HepG2 (cell line): ENCODE measurements at regions not wholly inside any gene's neighbourhood (a gene's known extent, or its start where the extent isn't known, plus 50 kb on each side); places are given as distances from the start of the nearest gene placed in this dataset.

Source experiments
- ATAC-seq: fragments of 200-7000 bp; cut with Tn5 transposase; 3 replicates; pipeline ENCODE4 v1.9.1; 2020; ENCODE audit warnings: mild to moderate bottlenecking, moderate library complexity
- BruUV-seq: library from RNA; stranded (reverse); fragments of 400-500 nt; replicated peaks from 2 replicates; lab custom pipeline; 2021; lab: Mats Ljungman, UMichigan
- CTCF ChIA-PET: fragments of 300-600 bp; formaldehyde crosslinking; extraction: SDS; loops from one replicate; lab custom pipeline; 2021; ENCODE audit warnings: low total read pairs, inconsistent platforms, low intra/inter-chr PET ratio; lab: Yijun Ruan, JAX
- POLR2A ChIA-PET: fragments of 350-600 bp; sonication (Branson Sonifier 250); formaldehyde crosslinking; loops from one replicate; lab custom pipeline; 2020; ENCODE audit warnings: antibody characterized with exemption, inconsistent platforms; lab: Yijun Ruan, JAX
- DNase-seq: peaks from one replicate; pipeline ENCODE4 v3.0.0-alpha.2; 2015; ENCODE audit warnings: low spot score
- FAIRE-seq: peaks from 3 replicates; lab custom pipeline; 2011; peaks lifted over from hg19 to GRCh38; lab: Jason Lieb, UNC
- H2AFZ ChIP-seq: one replicate; pipeline ENCODE4 v1.6.1; 2011; ENCODE audit warnings: low read length, inconsistent platforms
- H3K27ac ChIP-seq: fragments of 300-600 bp; 3 replicates; pipeline ENCODE4 v1.8.0; 2011; ENCODE audit warnings: mixed run types, mild to moderate bottlenecking, mixed read lengths, low read length, inconsistent platforms; ENCODE audit not compliant: insufficient read depth; ENCODE audit errors: extremely low read length
- H3K27me3 ChIP-seq, 2 experiments: fragments of 200-600 bp in 1 of 2; 2 replicates in 1 of 2; 3 replicates in 1 of 2; pipeline versions ENCODE4 v1.6.0 to v1.8.0; 2011; ENCODE audit warnings: low read length in 2 of 2, mild to moderate bottlenecking in 2 of 2, moderate library complexity in 2 of 2, inconsistent platforms in 1 of 2; ENCODE audit not compliant: insufficient read depth in 2 of 2, control insufficient read depth in 1 of 2
- H3K36me3 ChIP-seq, 2 experiments: fragments of 200-600 bp in 1 of 2; replicated peaks in 1 of 2; 2 replicates in 1 of 2; 3 replicates in 1 of 2; pipeline versions ENCODE4 v1.5.1 to v1.8.0; 2011; ENCODE audit warnings: low read length in 2 of 2, inconsistent platforms in 1 of 2; ENCODE audit not compliant: insufficient read depth in 2 of 2, control insufficient read depth in 1 of 2
- H3K4me1 ChIP-seq: 2 replicates; pipeline ENCODE4 v1.5.1; 2012; ENCODE audit warnings: low read length, inconsistent platforms; ENCODE audit not compliant: insufficient read depth
- H3K4me2 ChIP-seq: 2 replicates; pipeline ENCODE4 v1.6.0; 2011; ENCODE audit warnings: low read depth, low read length, inconsistent platforms
- H3K4me3 ChIP-seq, 3 experiments: fragments of 200-600 bp in 1 of 3; sonication (generic), shearing (Covaris generic) in 1 of 3; replicated peaks in 1 of 3; 2 replicates each; pipeline ENCODE4 v1.5.1; 2011 to 2016; ENCODE audit warnings: low read length in 3 of 3, inconsistent platforms in 2 of 3, low read depth in 2 of 3, mild to moderate bottlenecking in 2 of 3, control low read depth in 1 of 3, mixed read lengths in 1 of 3; ENCODE audit not compliant: insufficient read depth in 1 of 3
- H3K79me2 ChIP-seq: one replicate; pipeline ENCODE4 v1.6.1; 2011; ENCODE audit warnings: low read length, inconsistent platforms; ENCODE audit not compliant: insufficient read depth
- H3K9ac ChIP-seq: 2 replicates; pipeline ENCODE4 v1.6.0; 2011; ENCODE audit warnings: mild to moderate bottlenecking, low read depth, low read length, inconsistent platforms; ENCODE audit not compliant: insufficient read depth
- H3K9me3 ChIP-seq: 2 replicates; pipeline ENCODE4 v1.5.1; 2012; ENCODE audit warnings: mild to moderate bottlenecking, low read length
- H4K20me1 ChIP-seq: 2 replicates; pipeline ENCODE4 v1.6.0; 2011; ENCODE audit warnings: inconsistent platforms, mild to moderate bottlenecking, low read length, moderate library complexity; ENCODE audit not compliant: insufficient read depth
- KDM5A ChIP-seq: fragments of 200-600 bp; sonication (generic); IDR thresholded peaks from 2 replicates; pipeline ENCODE4 v1.7.0; 2018; ENCODE audit warnings: antibody characterized with exemption, mild to moderate bottlenecking, low read length, borderline replicate concordance
- SPEN ChIP-seq: sonication (generic); formaldehyde crosslinking; IDR thresholded peaks from 2 replicates; pipeline ENCODE4 v1.5.1; 2020; ENCODE audit warnings: low read depth, mild to moderate bottlenecking, missing genetic modification reagents
- ZNF441 ChIP-seq: sonication (generic); formaldehyde crosslinking; IDR thresholded peaks from 2 replicates; pipeline ENCODE4 v1.7.0; 2021; ENCODE audit warnings: missing genetic modification reagents, borderline replicate concordance
- WGBS: methylation state at CpG from one replicate; pipeline ENCODE4 v1.1.6; 2017; ENCODE audit warnings: low lambda C conversion rate; 5-methylcytosine and 5-hydroxymethylcytosine counted together
- in situ Hi-C: cut with HindIII; loops from 2 replicates; pipeline ENCODE4 v1.10.0; 2017; ENCODE audit warnings: low pct_unique_long_range_greater_than_20kb; ENCODE audit not compliant: extremely low pct_ligation_motif_present
- intact Hi-C: fragments of 100-400 bp; cut with micrococcal nuclease; formaldehyde crosslinking; loops from one replicate; pipeline ENCODE4 v1.10.0; 2022; ENCODE audit not compliant: unreplicated experiment
- TF ChIP-seq, protein P1 (sequence below): sonication (generic); formaldehyde crosslinking; IDR thresholded peaks from 2 replicates; pipeline ENCODE4 v1.5.0; 2020; ENCODE audit warnings: missing genetic modification reagents, mild to moderate bottlenecking, borderline replicate concordance
- TF ChIP-seq, protein P2 (sequence below): sonication (generic); formaldehyde crosslinking; IDR thresholded peaks from 2 replicates; pipeline ENCODE4 v1.4.0; 2020; ENCODE audit warnings: missing genetic modification reagents
- TF ChIP-seq, protein P3 (sequence below): conservative IDR thresholded peaks from 2 replicates; pipeline ENCODE4 v1.6.1; 2018; ENCODE audit warnings: missing genetic modification reagents

DNA sequence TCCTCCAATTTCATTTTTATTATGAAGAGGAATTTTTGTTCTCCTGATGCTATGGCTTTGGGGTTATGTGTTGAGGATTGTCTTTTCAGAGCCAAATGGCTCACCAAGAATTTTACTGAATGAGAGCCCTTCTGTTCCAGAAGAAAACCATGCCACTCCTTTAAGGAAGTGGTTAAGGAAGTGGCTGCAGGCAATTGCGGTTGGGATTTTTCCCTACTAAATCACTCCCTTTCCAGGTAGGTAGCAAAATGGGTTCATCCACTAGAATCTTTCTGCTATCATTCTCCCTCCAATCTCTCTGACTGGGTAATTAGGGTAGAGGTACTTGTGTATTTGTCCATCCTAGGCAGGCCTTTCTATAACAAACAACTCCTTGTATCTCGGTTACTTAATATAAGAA is 163.1 kb downstream of the TTC8 start:
- in situ Hi-C loops (no loop called here), intact Hi-C loops (no loop called here)
- H3K36me3 ChIP-seq = no peaks in the 10 kb centered on the region
- no peak overlapping the region for H3K4me2 ChIP-seq
- H2AFZ ChIP-seq = no peak overlapping the region
- TF ChIP-seq, protein P1, sequence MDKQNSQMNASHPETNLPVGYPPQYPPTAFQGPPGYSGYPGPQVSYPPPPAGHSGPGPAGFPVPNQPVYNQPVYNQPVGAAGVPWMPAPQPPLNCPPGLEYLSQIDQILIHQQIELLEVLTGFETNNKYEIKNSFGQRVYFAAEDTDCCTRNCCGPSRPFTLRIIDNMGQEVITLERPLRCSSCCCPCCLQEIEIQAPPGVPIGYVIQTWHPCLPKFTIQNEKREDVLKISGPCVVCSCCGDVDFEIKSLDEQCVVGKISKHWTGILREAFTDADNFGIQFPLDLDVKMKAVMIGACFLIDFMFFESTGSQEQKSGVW (CRISPR knock-in tag) = no peak
- ChIA-PET CTCF (no interaction called here), POLR2A (no interaction called here)
- peaks cover 9% of the 10 kb centered on the region; the same call in 1 of the 2 replicates for H3K9me3 ChIP-seq
- H4K20me1 ChIP-seq = no peaks in the 10 kb centered on the region
- no peaks in the 10 kb centered on the region for H3K4me1 ChIP-seq
- H3K27me3 ChIP-seq = no peaks in the 10 kb centered on the region; a peak in 2 of 5 replicates
- WGBS = 10% methylated on average over 2 of the region's 2 CpGs
- no peak overlapping the region for H3K4me3 ChIP-seq
- H3K27ac ChIP-seq = no peak overlapping the region
- H3K79me2 ChIP-seq = no peaks in the 10 kb centered on the region
- no peak overlapping the region for H3K9ac ChIP-seq
- DNase-seq (no peak), FAIRE-seq (no peak), ATAC-seq (no peak)
- no TSS peak for BruUV-seq

DNA sequence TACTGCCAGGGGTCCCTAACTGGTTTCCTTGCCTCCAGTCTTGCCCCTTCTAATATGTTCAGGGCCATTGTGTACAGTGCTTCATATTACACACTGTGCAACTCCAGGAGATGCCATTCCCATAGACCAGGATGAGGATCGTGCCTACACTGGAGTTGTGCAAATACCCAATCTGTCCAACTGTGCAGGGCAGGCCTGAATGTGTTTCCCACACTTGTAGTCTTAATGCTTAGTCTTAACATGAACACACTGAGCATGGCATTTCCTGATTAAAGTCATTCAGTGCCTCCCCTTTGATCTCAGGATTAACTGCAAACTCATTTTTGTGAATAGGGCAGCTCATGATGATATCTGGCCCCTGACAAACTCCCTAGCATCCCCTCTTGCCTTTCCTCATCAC is 165.5 kb downstream of the TTC8 start:
- Histone ChIP-seq H3K27me3 (no peaks in the 10 kb centered on the region; a peak in 1 of 5 replicates), H3K36me3 (no peaks in the 10 kb centered on the region), H3K9ac (no peak overlapping the region), H3K27ac (no peak overlapping the region), H2AFZ (no peak overlapping the region), H3K9me3 (peaks cover 9% of the 10 kb centered on the region; the same call in 1 of the 2 replicates), H3K4me1 (no peaks in the 10 kb centered on the region), H4K20me1 (no peaks in the 10 kb centered on the region), H3K4me2 (no peak overlapping the region), H3K4me3 (no peak overlapping the region), H3K79me2 (no peaks in the 10 kb centered on the region)
- FAIRE-seq (no peak), ATAC-seq (no peak), DNase-seq (no peak)
- intact Hi-C loops = no loop called here
- BruUV-seq = no TSS peak
- in situ Hi-C loops = no loop called here
- 0% methylated on average over 1 of the region's 1 CpG for WGBS
- TF ChIP-seq, protein P2, sequence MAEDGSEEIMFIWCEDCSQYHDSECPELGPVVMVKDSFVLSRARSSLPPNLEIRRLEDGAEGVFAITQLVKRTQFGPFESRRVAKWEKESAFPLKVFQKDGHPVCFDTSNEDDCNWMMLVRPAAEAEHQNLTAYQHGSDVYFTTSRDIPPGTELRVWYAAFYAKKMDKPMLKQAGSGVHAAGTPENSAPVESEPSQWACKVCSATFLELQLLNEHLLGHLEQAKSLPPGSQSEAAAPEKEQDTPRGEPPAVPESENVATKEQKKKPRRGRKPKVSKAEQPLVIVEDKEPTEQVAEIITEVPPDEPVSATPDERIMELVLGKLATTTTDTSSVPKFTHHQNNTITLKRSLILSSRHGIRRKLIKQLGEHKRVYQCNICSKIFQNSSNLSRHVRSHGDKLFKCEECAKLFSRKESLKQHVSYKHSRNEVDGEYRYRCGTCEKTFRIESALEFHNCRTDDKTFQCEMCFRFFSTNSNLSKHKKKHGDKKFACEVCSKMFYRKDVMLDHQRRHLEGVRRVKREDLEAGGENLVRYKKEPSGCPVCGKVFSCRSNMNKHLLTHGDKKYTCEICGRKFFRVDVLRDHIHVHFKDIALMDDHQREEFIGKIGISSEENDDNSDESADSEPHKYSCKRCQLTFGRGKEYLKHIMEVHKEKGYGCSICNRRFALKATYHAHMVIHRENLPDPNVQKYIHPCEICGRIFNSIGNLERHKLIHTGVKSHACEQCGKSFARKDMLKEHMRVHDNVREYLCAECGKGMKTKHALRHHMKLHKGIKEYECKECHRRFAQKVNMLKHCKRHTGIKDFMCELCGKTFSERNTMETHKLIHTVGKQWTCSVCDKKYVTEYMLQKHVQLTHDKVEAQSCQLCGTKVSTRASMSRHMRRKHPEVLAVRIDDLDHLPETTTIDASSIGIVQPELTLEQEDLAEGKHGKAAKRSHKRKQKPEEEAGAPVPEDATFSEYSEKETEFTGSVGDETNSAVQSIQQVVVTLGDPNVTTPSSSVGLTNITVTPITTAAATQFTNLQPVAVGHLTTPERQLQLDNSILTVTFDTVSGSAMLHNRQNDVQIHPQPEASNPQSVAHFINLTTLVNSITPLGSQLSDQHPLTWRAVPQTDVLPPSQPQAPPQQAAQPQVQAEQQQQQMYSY (CRISPR knock-in tag) = no peak
- TF ChIP-seq ZNF441 (CRISPR knock-in tag) (no peak), SPEN (CRISPR knock-in tag) (no peak), KDM5A (no peak)
- TF ChIP-seq, protein P3, sequence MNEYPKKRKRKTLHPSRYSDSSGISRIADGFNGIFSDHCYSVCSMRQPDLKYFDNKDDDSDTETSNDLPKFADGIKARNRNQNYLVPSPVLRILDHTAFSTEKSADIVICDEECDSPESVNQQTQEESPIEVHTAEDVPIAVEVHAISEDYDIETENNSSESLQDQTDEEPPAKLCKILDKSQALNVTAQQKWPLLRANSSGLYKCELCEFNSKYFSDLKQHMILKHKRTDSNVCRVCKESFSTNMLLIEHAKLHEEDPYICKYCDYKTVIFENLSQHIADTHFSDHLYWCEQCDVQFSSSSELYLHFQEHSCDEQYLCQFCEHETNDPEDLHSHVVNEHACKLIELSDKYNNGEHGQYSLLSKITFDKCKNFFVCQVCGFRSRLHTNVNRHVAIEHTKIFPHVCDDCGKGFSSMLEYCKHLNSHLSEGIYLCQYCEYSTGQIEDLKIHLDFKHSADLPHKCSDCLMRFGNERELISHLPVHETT (CRISPR knock-in tag) = no peak
- ChIA-PET POLR2A (no interaction called here), CTCF (no interaction called here)
